Inferior parietal cortex (tissue), 1 donor: ENCODE measurements at regions not wholly inside any gene's neighbourhood (a gene's known extent, or its start where the extent isn't known, plus 50 kb on each side); places are given as distances from the start of the nearest gene placed in this dataset.
"Not testable (repeated sequence)": the region's sequence is repeated elsewhere in the genome, so short reads cannot be mapped to it uniquely, and the experiment has no call there.

Experiments
- DNase-seq: peaks from one replicate; pipeline ENCODE4 v3.0.0-alpha.2; 2016; ENCODE audit errors: extremely low spot score

DNA sequence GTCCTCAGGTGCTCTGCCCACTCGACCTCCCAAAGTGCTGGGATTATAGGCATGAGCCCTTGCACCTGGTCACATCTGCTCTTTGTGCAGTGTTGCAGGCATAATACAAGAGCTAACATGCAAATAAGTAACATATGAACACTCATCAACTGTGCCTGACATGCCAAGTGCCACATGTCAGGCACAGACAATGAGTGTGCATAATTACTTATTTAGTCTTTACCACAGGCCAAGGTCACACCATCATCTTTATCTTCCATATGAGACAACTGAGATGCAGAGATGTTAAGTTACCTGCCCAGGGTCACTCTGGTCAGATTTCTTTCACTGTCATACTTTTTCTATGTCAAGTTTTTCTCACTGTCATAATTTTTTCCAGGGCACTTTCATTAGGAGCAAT is 126.1 kb downstream of the PPIAL4G start:
- DNase-seq: no peak

- no peak for DNase-seq
Measured at GRCh38 chr1:148355976-148356375, 127.1 kb downstream of the PPIAL4G start.

- DNase-seq: no peak
Measured at GRCh38 chr1:148354913-148355308, 128.2 kb downstream of the PPIAL4G start.

DNA sequence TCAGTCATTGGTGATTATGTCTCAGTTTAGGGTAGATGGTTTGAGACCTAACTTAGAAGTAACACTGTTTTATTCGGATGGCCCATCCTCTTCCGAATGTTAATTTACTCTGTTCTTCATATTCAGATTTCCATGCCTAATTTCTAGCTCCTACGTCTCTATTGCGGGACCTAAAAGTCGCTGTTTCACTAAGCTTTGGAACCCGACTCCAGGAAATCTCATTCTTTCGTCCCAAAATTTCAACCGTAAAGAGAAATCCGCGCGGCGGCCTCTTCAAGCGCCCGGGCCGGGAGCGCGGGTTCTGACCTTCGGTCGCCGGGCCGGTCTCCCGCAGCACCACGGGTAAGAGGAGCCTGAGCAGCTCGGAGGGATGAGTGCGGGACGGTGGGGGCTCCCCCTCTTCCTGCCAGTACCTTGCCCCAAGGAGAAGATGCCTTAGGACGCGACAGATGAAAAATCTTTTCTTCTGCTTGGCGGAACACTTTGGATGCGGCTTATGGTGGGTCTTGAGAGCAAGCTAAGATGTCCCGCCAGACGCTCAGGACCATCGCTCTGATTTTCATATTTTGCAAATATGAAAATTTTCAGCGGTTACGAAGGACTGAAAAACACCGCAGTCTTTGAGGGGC is 128.7 kb downstream of the PPIAL4G start:
- no peak for DNase-seq

DNA sequence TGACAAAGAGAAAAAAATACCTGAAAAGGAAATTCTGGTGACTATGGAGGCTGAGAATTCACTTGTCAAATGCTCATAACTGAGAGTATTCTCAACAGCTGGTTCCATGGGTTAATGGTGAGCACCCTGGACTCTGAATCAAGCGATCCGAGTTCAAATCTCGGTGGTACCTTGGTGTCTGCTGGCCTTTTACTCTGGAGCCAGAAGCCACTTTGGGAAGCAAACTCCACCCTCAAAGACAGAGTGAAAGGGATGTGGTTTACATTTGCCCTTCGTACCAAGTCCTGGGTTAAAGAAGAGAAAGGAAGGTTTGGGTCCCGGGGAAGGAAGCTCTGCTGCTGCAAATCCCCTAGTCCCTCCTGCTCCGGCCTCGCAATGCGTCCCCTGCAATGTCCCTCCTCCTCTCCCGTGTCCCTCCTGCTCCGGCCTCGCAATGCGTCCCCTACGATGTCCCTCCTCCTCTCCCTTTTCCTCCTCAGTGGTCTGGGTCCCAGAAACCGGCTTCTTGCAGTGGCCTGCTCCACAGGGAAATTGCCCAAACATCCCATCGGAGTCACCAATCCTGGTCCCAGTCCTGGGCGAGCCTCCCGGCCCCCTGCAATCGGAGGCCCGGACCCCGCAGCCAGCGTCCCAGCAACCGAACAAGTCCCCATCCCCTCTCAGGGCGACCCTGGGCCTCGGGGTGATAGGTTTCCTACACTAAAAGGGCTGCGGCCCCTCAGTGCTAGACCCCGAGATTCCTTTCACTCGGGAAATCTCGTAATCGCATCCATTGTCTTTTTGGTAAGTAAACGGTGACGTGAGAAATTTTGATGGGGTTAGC is 129.4 kb downstream of the PPIAL4G start:
- no peak for DNase-seq

DNA sequence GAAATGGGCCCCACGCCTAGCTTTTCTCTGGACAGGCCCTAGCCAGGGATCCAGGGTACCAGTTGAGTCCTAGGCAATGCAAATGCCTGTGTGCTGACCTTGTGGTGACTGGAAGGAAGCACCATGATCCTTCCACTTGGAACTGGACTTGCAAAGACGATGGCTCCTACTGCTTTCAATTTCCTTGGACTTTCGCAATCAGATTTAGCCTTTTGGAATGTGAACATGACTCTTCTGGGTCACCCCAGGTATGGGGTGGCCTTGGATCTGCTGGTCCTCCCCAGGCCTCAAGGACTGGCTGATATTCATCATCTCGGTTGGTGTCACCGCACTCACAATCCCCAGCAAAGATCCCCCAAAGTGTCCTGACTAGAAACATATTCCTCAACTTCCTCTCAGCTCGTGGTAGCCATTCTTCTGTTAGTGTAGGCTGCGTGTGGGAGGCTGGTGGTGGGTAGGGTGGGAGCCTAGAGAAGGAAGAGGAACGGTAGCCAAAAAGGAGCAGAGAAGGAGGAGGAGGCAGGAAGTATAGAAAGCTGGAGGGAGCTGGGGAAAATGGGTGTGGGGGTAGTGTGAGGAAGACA is 130.5 kb downstream of the PPIAL4G start:
- DNase-seq: no peak

DNA sequence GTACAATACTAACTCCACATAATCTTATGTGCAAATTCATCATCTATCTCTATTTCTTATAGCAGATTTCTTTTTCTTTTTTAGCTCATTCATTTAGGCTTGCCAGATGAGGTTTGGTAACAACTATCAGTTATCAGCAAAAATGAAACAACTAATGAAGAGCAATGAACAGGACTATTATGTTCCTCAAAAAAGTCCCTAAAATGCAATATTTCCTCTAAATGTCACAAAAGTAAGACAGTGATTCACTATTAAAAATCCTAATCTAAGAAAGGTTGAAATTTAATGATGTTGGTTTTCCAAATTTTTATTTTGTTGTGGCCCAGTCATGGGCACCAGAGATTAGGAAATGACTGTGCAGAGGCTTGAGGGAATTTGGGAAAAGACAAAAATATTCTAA is 135.3 kb downstream of the PPIAL4G start:
- DNase-seq: no peak

DNA sequence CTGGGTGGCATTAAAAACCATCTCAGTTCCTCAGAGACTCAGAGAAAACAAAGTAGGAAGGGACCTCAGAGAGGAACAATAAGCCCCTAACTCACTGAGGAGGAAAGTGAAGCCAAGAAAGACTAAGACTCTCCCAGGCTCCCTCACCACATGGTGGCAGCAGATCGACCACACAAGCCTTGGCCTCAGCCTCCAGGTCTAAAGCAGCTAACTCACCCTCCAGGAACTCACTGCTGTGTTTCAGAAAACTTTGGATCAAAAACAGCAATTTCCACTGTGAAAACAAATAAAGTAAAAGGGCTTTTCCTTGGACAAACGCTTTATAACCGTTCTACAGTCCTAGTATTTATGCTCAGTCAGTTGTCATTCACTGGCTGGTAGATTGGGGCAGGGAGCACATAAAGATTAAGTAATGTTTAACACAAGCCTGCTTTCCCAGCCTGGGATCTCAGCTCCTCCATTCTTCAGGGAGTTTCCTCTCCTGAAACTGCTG is 137.4 kb downstream of the PPIAL4G start:
- not testable (repeated sequence) for DNase-seq

- not testable (repeated sequence) for DNase-seq
Measured at GRCh38 chr1:148344651-148345050, 138.5 kb downstream of the PPIAL4G start.

- not testable (repeated sequence) for DNase-seq
Measured at GRCh38 chr1:148341729-148342128, 141.4 kb downstream of the PPIAL4G start.

- not testable (repeated sequence) for DNase-seq
Measured at GRCh38 chr1:148336121-148336918, 146.8 kb downstream of the PPIAL4G start.

DNA sequence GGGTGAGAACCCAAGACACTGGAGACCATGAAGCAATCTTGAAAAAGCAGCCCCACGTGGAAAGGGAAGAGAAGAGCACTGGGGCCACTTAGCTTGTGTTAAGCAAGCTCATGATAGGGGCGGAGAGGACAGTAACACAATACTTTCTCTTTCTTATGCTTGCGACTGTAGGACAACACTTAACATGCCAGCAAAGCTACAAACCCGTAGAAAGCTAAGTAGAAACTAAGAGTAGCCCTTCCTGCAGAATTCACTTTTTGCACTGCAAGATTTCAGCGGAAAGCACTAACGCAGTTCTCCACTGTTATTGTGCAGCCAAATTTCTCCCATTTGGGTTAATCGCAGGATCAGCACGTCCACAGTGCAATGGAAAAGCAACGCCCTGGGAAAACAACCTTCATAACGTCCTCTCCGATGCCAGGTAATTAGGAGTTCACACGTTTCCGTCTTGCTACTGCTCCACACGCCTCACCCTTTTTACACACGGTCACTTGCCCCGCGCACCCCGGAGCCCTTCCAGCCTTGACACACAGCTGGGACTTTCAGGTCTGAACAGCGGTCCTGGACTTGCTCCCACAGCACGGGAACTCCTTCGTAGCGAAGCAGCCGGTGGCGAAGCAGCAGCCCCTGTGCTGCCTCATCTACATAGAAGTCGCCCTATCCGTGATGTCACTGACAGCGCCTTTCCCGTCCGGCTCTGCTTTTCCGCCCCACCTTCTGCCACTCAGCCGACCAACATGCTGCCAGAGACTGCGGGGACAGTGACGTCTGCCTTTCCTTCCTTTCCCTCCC is 148.6 kb downstream of the PPIAL4G start:
- DNase-seq: peak; percentile 71

- DNase-seq: no peak
Measured at GRCh38 chr1:148333875-148334338, 149.2 kb downstream of the PPIAL4G start.

DNA sequence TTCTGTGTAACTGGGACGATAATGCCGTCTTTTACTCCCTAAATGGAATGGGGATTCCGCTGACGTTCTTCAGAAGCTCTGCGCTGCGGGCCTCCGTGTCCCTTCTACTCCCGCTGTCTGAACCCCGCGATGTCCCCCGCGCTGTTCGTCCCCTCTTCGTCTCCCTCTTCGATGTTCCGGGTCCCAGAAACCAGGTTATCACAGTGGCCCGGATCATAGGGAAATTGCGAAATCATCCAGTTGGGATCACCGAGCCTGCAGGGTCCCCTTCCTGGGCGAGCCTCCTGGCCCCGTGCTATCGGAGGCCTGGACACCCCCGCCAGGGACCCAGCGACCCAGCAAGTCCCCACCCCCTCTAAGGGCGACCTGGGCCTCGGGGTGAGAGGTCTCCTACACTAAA is 154.2 kb downstream of the PPIAL4G start:
- no peak for DNase-seq

DNA sequence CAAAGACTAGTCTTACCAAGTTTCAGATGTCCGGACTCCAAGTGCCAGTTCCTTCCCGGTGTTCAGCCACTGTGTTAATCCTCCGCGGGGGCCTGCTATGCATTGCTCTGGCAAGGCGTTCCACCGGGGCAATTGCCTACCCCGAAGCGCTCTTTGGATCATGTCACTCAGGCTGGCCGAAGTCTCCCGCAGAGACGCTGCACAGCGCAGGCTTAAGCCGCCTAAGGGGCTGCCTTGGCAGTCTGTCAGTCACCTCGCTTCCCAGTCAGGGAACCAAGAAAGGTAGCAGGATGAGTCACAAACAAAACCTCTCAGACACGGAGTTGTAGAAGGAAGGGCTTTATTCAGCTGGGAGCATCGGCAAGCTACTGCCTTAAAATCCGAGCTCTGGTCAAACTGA is 158.1 kb downstream of the PPIAL4G start:
- DNase-seq: not testable (repeated sequence)

DNA sequence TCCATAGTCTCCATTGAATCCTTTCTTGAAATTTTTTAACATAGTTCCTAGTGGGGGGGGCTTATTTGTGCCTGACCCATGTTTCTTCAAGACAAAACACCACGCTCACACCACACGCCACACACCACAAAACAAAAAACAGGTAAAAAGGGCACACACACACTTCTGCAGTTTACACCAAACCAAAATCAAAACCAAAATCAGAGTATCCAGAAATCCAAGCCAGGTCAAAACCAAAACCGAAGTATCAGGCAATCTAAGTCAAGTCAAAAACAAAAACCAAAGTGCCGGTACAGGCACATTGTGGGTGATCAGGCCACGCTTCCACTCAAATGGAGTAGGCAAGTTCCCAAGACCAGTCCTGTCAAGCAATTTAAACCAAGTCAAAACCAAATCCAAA is 158.6 kb downstream of the PPIAL4G start:
- DNase-seq: not testable (repeated sequence)

GRCh38 chr1:148320079-148320478 is 163.0 kb downstream of the PPIAL4G start:
- not testable (repeated sequence) for DNase-seq

DNA sequence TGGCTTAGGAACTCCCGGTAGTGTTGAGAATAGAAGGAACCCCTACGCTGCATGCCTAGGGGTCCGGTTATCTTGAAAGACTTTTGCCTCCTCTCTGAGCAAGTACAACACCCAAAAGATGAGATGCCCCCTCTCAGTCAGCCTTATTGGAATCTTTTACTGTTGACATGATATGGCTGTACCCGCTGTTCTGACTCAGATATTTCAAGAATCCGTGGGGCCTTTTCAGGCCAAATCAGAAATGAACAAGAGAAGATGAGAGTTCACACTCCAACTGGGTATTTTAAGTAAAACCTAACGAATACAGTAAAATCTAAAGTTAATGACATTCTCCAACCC is 164.2 kb downstream of the PPIAL4G start:
- no peak for DNase-seq

DNA sequence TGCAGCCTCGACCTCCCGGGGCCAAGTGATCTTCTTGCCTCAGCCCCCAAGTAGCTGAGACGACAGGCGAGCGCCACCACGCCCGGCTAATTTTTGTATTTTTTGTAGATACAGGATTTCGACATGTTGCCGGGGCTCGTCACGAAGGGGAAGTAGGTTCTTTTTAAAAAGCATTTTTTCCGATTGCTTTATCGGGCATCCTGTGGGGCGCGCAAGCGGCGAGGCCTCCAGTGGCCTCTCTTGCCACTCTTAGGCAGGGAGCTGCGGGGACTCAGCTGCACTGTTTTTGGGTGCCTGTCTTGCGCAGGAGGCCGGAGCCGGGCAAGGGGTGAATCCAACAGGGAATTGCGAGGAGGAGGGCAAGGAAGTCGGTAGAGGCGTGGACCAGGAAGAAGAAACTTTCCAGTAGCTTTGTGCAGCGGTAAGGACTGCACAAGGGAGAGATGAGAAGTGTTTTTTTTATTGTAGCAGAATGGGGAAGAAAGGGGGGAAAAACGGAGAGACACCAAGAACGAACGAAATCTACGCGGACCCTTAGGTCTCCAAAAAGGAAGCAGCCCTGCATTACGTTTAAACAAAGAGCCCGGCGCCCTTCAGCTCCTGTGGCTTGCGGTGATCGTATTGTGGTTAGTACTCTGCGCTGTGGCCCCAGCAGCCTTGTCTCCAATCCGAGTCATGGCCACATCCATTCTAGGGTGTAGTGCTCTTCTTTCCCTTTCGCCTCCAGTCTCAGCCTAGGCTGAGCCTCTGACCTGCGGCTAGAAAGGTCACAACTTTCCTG is 164.8 kb downstream of the PPIAL4G start:
- DNase-seq: no peak

GRCh38 chr1:148317288-148317985 is 165.4 kb upstream of the NBPF11 start:
- DNase-seq: no peak
